ACHN (cell line): ENCODE measurements at regions not wholly inside any gene's neighbourhood (a gene's known extent, or its start where the extent isn't known, plus 50 kb on each side); places are given as distances from the start of the nearest gene placed in this dataset.

ENCODE experiments used
- DNase-seq: peaks from one replicate; pipeline ENCODE4 v3.0.0-alpha.2; 2015
- in situ Hi-C: cut with HindIII; loops from 2 replicates; pipeline ENCODE4 v1.10.0; 2017; ENCODE audit warnings: low sequenced_read_pairs, low pct_ligation_motif_present, low pct_unique_long_range_greater_than_20kb

DNA sequence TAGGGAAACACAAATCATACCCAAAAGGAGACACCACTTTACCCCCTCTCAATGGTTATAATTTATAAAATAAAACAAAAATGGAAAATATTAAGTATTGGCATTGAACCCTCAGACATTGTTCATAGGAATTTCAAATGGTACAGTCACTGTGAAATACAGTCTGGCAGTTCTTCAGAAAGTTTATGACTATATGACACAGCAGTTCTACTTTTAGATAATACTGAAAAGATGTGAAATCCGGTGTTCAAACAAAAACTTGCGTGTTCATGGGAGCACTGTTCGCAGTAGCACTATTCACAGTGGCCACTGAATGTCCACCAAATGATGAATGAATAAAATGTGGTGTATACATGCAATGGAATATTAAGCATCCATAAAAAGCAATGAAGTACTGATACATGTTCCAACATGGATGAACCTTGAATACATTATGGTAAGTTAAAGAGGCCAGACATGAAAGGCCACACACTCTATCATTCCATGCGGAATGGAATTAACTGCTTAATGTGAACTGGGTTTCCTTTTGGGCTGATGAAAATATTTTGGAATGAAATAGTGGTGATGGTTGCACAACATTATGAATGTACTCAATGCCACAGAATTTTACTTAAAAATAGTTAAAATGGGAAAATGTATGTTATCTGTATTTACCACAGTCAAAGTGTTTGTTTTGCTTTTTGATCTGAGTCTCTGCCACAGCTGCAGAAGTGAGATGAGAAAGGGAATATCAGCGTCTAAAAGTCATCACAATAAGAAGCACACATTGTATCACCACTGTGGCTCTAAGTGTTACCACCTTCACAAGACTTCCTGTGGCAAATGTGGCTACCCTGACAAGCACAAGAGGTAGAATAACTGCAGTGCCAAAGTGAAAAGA lies 864.6 kb downstream of the SUCLG1 start:
- in situ Hi-C loops: no loop called here
- no peak for DNase-seq

DNA sequence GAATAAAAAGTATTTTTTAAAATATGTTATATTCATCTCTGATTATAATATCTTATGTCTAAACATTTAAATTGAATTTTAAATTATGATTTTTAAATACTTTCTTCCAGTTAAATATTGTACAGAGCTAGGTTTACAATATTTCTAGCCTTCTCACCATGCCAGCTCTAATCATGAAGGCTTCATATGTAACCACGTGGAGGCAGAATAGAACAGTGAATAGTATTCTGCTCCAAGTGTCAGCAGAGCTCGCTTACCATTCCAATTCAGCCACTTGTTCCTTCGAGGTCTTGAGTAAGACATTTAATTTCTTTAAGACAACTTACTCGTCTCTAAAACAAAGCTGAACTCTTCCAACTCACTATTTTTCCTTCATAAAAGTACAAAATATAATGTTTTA lies 871.8 kb downstream of the SUCLG1 start:
- no peak for DNase-seq
- in situ Hi-C loops: no loop called here

DNA sequence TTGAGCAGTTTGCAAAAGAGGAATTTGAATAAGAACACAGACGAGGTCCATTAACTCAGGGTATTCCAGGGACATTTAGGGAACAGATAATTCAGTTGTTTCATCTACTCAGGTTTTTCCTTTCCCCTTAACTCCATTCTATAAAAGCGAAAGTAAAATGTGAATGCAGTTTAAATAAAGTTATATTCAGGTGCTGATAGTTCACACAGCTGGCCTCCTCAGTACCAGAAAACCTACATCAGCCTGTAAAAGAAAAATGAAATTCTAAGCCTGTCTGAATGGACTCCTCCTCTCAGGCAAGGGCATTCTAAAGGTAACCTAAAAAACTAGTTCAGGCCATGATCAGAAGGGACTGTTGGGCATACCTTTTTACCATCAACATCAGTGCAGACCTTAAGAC lies 873.8 kb downstream of the SUCLG1 start:
- DNase-seq: no peak
- in situ Hi-C loops: no loop called here

DNA sequence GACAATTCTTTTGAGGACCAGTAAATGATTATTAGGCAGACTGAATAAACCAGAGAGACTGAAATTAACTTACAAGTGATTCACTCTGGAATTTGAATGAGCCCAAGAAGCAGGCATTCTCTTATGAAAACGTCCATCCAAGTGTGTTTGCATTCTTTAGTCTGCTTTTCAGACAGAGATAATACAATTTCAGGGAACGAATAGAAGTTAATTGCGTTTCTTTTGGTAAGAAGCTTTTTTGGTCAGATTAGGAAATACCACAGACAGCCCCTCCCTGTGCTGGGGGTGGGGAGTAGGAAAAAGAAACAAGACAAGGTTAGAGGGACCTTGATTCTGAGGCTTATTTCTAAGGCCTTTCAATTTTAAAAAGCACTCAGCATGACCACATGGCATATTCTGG lies 874.4 kb downstream of the SUCLG1 start:
- in situ Hi-C loops: no loop called here
- no peak for DNase-seq

DNA sequence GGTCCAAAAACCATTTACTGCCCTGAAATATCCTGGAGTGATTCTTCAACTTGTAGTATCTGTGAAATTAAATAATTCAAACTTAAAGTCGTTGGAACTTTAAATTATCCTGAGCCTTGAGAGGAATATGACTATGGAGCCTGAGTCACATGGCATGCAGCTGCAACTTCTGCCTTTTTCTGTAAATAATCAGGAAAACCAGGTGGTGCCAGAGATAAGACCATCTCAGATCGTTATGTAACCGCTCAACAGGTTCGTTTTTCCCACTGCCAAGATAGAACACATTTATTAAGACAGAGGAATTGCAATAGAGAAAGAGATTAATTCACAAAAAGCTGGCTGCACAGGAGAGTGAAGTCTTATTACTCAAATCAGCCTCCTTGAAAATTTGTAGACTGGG lies 876.5 kb downstream of the SUCLG1 start:
- in situ Hi-C loops: no loop called here
- DNase-seq: no peak

DNA sequence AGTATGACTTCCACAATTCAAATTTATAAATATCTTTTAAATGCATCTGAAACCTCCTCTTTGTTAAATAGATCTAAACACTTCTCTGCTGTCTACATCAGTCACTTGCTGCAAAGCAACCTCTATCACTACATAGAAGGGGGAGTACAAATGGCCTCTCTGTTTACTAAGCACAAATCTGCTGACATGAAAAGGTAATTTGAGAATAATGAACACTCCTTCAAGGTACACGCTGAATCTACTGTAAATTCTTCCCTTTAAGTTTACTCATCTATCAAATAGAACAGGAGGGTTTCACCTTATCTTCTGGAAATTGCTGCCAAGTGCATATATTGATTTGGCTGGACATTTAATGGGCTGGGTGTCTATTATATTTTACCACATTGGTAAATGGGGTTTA lies 879.6 kb downstream of the SUCLG1 start:
- in situ Hi-C loops: no loop called here
- no peak for DNase-seq

DNA sequence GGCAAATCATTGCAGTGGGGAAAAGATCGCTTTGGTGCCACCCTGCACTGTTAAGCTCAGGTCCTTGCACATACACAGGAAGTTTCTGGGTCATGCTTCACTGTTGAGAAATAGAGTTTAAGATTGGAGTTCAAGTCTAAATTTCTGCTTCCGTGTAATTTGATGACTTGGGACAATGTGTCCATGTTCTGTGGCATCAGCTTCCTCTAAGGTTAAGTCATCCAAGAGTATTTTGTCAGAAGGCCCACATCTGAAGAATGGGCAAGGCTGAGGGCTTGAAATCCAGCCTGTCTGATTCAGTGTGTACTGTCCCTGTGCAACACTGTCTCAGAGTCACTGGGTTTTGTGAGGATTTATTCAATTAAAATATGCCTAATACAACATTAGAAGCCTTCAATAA lies 880.7 kb downstream of the SUCLG1 start:
- DNase-seq: no peak
- in situ Hi-C loops: no loop called here

DNA sequence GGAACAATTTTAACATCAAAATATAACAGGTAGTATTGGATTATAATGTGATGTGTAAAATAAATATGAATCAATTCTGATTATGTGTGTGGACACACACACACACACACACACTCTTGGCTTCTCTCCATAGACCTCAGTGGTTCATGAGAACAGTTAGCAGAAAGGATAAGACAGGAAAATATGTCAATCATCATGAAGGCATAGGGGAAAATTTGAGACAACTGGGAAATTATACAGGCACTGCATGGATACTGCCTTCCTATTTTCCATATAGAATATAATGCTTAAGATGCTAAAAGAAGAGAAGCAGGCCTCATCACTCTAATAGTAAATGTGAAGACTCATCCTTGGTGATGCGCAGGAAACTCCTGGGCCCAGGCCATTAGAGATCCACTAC lies 884.5 kb downstream of the SUCLG1 start:
- DNase-seq: no peak
- in situ Hi-C loops: no loop called here

DNA sequence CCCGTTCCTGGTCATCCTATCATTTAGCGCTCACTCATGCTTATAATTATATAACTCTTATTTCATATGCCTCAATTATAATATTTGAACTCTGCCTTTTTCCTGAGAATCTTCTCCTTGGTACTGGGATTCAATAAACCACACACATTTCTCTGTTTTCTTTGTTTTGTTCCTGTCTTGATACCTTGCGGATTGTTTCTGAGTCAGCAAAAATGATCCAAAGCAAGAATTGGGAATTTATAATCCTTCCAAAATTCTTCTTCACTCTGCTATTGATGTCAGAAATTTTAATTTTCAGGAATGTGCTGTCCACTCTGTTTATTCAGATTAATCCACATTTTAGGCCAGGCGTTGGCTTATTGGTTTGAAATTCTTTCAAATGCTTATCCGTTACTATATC lies 886.0 kb downstream of the SUCLG1 start:
- in situ Hi-C loops: no loop called here
- no peak for DNase-seq

DNA sequence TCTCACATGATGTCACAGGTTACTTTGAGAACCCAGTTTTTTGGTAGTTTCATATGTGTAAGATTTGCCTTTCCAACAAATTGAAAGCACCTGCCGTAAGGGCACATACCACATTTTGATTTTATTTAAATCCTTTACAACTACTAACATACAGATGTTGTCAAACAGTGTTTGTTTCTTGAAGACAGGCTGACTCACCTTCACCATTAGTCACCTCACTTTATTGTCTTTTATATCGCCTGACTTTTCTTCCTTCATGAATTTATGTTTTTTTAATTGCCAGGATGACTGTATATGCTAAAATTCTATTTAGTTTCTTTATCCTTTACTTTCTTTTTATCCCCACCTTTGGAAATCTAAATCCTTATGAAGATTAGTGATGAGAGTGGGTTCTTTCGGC lies 886.7 kb downstream of the SUCLG1 start:
- in situ Hi-C loops: no loop called here
- DNase-seq: no peak

DNA sequence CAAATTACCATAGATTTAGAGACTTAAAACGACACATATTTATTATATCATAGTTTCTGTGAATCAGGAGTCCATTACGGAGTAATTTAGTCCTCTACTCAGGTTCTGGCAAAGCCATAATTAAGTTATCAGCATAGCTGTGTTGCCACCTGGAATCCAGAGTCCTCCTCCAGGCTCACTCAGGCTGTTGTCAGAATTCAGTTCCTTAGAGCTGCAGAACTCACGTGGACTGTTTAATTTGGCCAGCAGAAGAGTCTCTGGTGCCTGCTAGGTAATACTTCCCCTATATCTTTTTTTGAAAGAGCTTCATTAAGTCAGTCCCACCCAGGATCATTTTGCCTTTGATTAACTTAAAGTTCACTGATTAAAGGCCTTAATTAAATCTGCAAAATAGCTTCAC lies 891.5 kb downstream of the SUCLG1 start:
- in situ Hi-C loops: no loop called here
- no peak for DNase-seq

DNA sequence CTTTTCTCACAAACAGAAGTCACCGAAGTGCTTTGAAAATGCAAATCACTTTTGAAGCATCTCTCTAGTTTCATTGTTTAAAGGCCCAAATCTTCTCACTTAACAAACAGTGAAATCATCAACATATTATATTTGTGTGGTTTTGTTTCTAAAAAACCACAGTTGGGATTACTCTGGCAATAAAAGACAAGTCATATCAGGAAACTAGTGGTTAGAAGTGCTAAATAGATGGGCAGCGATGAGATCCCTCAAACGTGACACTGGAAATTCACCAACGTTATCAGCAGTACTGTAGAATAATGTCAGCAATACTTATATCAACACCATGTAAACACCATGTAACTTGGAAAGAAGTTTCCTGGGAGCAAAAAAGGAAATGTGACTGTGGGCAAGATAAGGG lies 893.5 kb downstream of the SUCLG1 start:
- in situ Hi-C loops: no loop called here
- no peak for DNase-seq

DNA sequence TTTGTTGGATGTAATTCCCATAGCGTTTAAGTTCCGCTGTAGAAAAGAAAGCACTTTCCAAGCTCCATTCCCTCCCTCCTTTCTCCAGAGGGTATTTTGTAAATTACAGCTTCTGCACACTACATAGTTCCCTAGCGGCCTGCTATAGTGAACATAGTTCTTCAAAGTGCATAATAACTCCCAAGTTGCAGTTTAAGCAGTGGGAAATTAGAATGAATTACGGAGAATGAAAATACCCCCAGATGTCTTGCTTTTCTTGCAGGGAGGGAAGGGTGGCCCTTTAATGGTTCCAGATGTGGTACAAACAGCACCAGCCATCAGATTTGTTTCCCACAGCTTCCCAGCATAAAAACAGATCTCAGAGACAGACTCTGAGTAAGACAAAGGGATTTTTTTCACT lies 893.9 kb downstream of the SUCLG1 start:
- in situ Hi-C loops: no loop called here
- no peak for DNase-seq

DNA sequence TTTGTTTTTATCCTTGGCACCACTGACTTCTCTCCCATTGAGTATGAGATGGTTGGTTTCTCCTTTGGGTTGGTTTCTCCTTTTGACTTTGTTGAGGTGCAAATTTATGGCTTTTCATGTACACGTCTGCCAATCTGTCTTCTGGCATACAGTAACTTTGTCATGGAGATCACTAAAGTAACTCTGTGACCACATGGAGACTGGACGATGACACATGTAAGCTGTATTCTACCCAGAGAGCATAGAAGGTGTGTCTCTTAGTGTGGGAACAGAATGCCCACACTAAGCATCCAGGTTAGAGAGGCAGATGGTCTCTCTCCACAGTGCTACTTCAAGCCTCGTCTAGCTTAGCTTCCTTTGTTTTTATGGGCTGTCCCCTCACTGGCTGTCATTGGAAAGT lies 897.5 kb downstream of the SUCLG1 start:
- no peak for DNase-seq
- in situ Hi-C loops: no loop called here

DNA sequence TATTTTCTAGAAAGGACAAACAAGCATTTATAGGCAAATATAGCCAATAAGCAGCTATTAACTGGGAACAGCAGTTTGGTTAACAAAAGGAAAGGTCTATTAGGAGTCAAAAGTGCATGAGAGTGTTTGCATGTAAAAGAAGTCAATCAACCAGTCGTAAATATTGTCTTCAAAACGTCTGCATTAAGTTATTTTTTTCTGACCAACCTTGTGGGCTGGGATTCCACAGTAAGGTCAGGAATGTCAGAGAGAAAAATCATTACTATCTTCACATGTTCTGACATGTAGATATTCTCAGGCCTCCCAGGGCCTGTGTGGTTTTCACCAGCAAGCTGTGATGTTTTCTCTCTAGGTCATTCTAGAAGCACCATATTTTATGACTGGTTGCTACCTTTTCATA lies 922.5 kb downstream of the SUCLG1 start:
- DNase-seq: no peak
- in situ Hi-C loops: no loop called here

DNA sequence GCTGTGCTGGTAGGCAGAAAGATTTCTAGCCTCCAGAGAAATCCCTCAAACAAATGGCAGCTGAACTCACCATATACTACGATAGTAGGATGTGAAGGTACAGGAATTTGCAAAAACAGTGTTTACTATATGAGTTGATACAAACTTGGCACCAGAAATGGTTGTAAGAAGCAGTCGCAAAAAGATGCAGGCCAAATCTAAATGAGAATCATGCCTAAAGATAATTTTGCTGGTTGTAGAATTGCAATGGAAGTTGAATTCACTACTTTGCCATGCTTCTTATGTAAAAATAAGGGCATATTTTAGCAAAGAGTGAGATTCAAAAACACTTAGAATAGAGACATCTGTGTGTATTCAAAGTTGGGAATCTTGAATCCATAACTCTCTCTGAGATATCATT lies 924.7 kb downstream of the SUCLG1 start:
- in situ Hi-C loops: no loop called here
- DNase-seq: no peak

DNA sequence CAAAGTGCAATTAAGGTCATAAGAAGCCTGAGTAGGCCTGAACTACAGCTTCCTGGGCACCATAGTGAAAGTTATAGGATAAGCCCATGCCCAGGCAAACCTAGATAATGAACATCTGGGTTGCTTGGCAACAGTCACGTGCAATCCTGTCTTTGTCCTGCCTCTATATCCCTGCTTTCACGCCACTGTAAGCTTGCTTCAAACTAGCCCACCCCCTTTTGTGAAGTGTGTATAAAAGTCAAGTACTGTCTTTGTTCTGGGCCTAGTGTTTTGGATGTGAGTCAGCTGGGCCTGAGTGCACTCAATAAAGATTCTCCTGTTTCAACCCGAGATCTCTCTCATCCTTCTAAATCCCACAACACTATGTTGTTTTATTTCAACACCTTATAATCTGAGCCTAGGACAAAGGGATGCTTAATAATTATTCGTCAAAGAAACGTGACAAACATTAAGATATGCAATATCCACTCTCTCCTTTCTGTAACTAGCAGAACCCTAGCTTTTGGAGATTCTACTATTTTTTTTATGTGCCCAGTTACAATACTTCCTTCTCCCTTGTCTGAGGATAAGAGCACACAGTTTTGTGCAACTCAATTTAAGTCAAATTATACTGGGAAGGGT lies 927.8 kb downstream of the SUCLG1 start:
- no peak for DNase-seq
- in situ Hi-C loops: no loop called here

DNA sequence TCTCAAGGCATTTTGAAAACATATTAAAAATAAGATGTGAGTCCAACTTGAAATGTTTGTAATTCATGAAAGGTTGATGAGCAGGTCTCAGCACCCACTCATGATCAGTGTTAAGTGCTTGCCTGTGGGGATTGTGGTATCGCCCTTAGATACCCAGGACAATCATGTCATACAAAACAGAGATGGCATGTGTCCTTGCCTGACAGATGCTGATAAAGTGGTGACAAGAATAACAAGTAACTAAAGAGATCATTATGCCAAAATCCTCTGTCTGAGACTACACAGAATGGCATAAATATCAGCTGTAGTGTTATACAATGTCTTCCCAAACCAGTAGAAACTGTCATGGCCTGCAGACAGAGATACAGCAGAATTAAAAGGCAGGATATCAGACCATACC lies 930.3 kb downstream of the SUCLG1 start:
- in situ Hi-C loops: no loop called here
- no peak for DNase-seq

DNA sequence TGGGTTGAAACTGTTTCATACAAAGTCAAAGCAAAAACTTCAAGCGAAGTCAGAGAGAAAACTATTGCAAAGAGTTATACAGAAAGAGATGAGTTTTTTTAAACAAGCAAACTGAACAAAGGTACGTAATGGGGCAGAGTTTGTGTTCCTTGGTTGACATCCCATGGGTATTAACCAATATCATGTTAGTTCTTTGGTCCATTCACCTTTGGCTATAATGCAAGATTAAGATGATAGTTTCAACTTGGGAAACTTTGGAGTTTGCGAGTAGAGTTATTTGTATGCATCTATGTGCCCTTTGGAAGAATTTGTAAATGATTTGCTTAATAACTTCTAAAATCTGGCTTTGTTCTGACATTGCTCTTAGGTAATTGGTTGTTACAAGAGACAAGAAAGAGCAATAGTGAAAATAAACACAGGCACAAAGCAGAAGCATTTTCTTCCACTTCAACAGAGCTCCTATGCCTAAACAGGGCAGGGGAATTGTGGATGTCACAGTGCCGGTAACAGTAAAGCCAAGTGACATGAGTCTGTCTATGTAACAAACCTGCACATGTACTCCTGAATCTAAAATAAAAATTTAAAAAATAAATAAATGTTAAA lies 936.1 kb downstream of the SUCLG1 start:
- in situ Hi-C loops: no loop called here
- no peak for DNase-seq
